ENCODE measurements at regions not wholly inside any gene's neighbourhood (a gene's known extent, or its start where the extent isn't known, plus 50 kb on each side); places are given as distances from the start of the nearest gene placed in this dataset.
"Not testable (repeated sequence)": the region's sequence is repeated elsewhere in the genome, so short reads cannot be mapped to it uniquely, and the experiment has no call there.

DNA sequence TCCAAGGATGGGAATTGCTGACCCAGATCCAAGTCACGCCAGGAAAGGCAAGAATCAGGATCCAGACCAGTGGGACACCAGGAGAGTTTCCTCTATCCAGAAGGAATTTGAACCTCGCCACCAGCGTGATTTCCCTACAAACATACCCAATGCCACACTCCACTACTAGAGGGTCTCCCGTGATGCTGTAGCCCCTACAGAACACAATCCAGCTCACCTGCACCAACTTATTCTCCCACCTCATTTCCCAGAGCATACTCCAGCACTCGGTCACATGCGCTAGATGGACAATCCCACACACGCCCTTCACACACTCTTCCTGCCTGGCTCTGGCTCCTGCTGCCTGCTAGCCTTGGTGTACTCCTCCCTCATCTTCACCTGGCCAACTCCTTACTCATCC, 142.1 kb upstream of the PDE1C start:
- POLR2A ChIA-PET (ENCODE audit: unreplicated experiment), result no interaction called here

DNA sequence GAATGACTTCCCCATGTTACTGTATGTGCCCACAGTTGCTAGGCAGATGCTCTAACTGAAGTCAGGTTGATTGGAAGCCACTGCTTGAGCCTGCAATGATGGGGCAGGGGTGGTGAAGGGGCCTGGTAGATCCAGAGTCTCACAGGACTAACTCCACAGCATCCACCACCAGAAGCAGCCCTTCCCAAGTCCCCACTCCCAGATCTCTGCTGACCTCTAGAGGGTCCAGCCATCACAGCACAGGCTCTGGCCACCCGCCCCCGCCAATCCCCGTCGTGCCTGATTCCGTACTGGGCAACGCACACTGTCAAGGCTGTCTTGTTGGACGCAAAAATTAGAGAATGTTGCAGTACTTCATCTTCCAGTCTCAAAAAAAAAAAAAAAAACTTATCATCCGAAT, 136.8 kb upstream of the PDE1C start:
- H3K9ac ChIP-seq (ENCODE audit: low read length), result no peak overlapping the region
- H3K9me2 ChIP-seq (replicated peaks; ENCODE audit: low read length), result no peaks in the 10 kb centered on the region
- ChIA-PET CTCF (no interaction called here), POLR2A (ENCODE audit: unreplicated experiment) (no interaction called here)
- peaks cover 8% of the 10 kb centered on the region; the same call in 1 of the 2 replicates for H3K4me1 ChIP-seq (ENCODE audit: insufficient read depth, low read length)
- intact Hi-C loops (cut with micrococcal nuclease), result loop anchor here (10.0 kb wide), 1 partner anchor 562 kb away; no protein-coding TSS in a partner anchor
- no peaks in the 10 kb centered on the region for H3K36me3 ChIP-seq (ENCODE audit: low read depth, low read length)
- ATAC-seq, result peak; percentile 21; the same call in 1 of the 2 replicates
- DNase-seq, result peak; percentile 44
- no peak overlapping the region for H3K4me2 ChIP-seq (ENCODE audit: low read length)
- H2AFZ ChIP-seq (ENCODE audit: low read length), result no peak overlapping the region
- peaks cover 16% of the 10 kb centered on the region for H3K27me3 ChIP-seq (ENCODE audit: low read length)
- no peak overlapping the region for H3K27ac ChIP-seq (ENCODE audit: low read length)
- H3K79me2 ChIP-seq (ENCODE audit: low read length), result no peaks in the 10 kb centered on the region
- no peaks in the 10 kb centered on the region for H4K20me1 ChIP-seq (ENCODE audit: low read length)
- no peaks in the 10 kb centered on the region for H3F3A ChIP-seq (ENCODE audit: low read length, unreplicated experiment)
- no peak overlapping the region for H3K4me3 ChIP-seq (ENCODE audit: low read length)
- no peaks in the 10 kb centered on the region for H3K9me3 ChIP-seq (ENCODE audit: low read length)
- BruUV-seq (replicated peaks), result no TSS peak
- TF ChIP-seq, protein P1, sequence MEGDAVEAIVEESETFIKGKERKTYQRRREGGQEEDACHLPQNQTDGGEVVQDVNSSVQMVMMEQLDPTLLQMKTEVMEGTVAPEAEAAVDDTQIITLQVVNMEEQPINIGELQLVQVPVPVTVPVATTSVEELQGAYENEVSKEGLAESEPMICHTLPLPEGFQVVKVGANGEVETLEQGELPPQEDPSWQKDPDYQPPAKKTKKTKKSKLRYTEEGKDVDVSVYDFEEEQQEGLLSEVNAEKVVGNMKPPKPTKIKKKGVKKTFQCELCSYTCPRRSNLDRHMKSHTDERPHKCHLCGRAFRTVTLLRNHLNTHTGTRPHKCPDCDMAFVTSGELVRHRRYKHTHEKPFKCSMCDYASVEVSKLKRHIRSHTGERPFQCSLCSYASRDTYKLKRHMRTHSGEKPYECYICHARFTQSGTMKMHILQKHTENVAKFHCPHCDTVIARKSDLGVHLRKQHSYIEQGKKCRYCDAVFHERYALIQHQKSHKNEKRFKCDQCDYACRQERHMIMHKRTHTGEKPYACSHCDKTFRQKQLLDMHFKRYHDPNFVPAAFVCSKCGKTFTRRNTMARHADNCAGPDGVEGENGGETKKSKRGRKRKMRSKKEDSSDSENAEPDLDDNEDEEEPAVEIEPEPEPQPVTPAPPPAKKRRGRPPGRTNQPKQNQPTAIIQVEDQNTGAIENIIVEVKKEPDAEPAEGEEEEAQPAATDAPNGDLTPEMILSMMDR (conservative IDR thresholded peaks at IDR 0.05; ENCODE audit: low read depth, low read length), result peak; percentile 58
- TF ChIP-seq EZH2phosphoT487 (IDR thresholded peaks at IDR 0.05; ENCODE audit: borderline replicate concordance, low read length), result no peak
- no peak for TF ChIP-seq EZH2 (IDR thresholded peaks at IDR 0.05; ENCODE audit: low read length, unreplicated experiment)

More for the DNA sequence above, 142.1 kb upstream of the PDE1C start:
- Histone ChIP-seq H3K9ac (ENCODE audit: low read length) (no peak overlapping the region), H3K27ac (ENCODE audit: low read length) (no peak overlapping the region), H4K20me1 (ENCODE audit: low read length) (no peaks in the 10 kb centered on the region), H3K79me2 (ENCODE audit: low read length) (no peaks in the 10 kb centered on the region), H3K9me3 (ENCODE audit: low read length) (no peaks in the 10 kb centered on the region), H2AFZ (ENCODE audit: low read length) (no peak overlapping the region), H3K4me2 (ENCODE audit: low read length) (no peak overlapping the region), H3F3A (ENCODE audit: low read length, unreplicated experiment) (no peaks in the 10 kb centered on the region), H3K36me3 (ENCODE audit: low read depth, low read length) (no peaks in the 10 kb centered on the region), H3K9me2 (replicated peaks; ENCODE audit: low read length) (no peaks in the 10 kb centered on the region), H3K4me3 (ENCODE audit: low read length) (no peak overlapping the region), H3K4me1 (ENCODE audit: insufficient read depth, low read length) (no peaks in the 10 kb centered on the region), H3K27me3 (ENCODE audit: low read length) (peaks cover 64% of the 10 kb centered on the region)
- TF ChIP-seq EZH2 (IDR thresholded peaks at IDR 0.05; ENCODE audit: low read length, unreplicated experiment) (no peak), EZH2phosphoT487 (IDR thresholded peaks at IDR 0.05; ENCODE audit: borderline replicate concordance, low read length) (no peak)
- TF ChIP-seq, protein P1 (conservative IDR thresholded peaks at IDR 0.05; ENCODE audit: low read depth, low read length), result no peak
- ATAC-seq, result no peak
- BruUV-seq (replicated peaks), result no TSS peak
- DNase-seq, result no peak
- CTCF ChIA-PET, result no interaction called here
- intact Hi-C loops (cut with micrococcal nuclease), result no loop called here

DNA sequence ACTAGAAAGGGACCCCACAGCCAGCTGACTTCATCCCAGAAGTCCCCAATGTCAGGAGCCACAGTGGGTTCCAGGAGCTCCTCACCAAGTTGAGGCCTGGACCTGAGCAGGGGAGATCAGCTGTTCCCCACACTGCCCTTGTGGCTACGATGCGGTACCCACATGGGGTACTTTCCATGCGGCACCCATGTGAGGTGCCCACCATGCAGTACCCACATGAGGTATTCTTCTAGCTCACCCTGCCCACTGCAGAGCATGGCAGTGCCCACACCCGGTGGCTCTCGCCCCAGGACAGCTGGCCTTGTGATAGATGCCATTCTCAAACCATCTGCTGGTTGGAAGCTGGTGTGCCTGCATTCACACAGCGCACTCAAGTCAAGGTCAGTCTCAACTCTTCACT, 136.3 kb upstream of the PDE1C start:
- no TSS peak for BruUV-seq (replicated peaks)
- no peak overlapping the region for H2AFZ ChIP-seq (ENCODE audit: low read length)
- DNase-seq, result no peak

DNA sequence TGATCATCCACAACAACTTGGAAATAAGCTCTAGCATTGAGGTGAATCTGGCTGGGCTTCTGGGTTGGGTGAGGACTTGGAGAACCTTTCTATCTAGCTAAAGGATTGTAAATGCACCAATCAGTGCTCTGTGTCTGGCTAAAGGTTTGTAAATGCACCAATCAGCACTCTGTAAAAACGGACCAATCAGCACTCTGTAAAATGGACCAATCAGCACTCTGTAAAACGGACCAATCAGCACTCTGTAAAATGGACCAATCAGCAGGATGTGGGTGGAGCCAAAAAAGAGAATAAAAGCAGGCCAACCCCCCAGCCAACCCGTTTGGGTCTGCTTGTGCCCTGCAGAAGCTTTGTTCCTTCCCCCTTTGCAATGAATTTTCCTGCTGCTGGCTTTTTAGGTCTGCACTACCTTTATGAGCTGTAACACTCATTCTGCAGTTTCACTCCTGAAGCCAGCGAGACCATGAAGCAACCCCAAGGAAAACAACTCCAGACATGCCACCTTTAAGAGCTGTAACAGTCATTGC, 135.2 kb upstream of the PDE1C start:
- not testable (repeated sequence) for H4K20me1 ChIP-seq (ENCODE audit: low read length); H3K36me3 ChIP-seq (ENCODE audit: low read depth, low read length); H3K4me2 ChIP-seq (ENCODE audit: low read length); H2AFZ ChIP-seq (ENCODE audit: low read length); H3K27ac ChIP-seq (ENCODE audit: low read length); H3K9ac ChIP-seq (ENCODE audit: low read length); H3K4me3 ChIP-seq (ENCODE audit: low read length); H3K4me1 ChIP-seq (ENCODE audit: insufficient read depth, low read length); H3K27me3 ChIP-seq (ENCODE audit: low read length); ATAC-seq; H3K79me2 ChIP-seq (ENCODE audit: low read length); H3K9me3 ChIP-seq (ENCODE audit: low read length); H3K9me2 ChIP-seq (replicated peaks; ENCODE audit: low read length); BruUV-seq (replicated peaks); DNase-seq; H3F3A ChIP-seq (ENCODE audit: low read length, unreplicated experiment)
- intact Hi-C loops (cut with micrococcal nuclease), result loop anchor here (10.0 kb wide), 1 partner anchor 561 kb away; no protein-coding TSS in a partner anchor
- CTCF ChIA-PET, result interaction anchor here (1.4 kb wide), 2 partner anchors 391 to 461 kb away, joined by 7 to 38 read pairs; no protein-coding TSS in a partner anchor
- POLR2A ChIA-PET (ENCODE audit: unreplicated experiment), result interaction anchor here (0.7 kb wide), 1 partner anchor 264 kb away, joined by 6 read pairs; no protein-coding TSS in a partner anchor

More for the DNA sequence above, 136.3 kb upstream of the PDE1C start:
- H3K9ac ChIP-seq (ENCODE audit: low read length), result no peak overlapping the region
- ChIA-PET POLR2A (ENCODE audit: unreplicated experiment) (no interaction called here), CTCF (interaction anchor here (0.8 kb wide), 1 partner anchor 463 kb away, joined by 3 read pairs; no protein-coding TSS in a partner anchor)
- H3K79me2 ChIP-seq (ENCODE audit: low read length), result no peaks in the 10 kb centered on the region
- H3K9me3 ChIP-seq (ENCODE audit: low read length), result no peaks in the 10 kb centered on the region
- H3K27me3 ChIP-seq (ENCODE audit: low read length), result peaks cover 11% of the 10 kb centered on the region
- no peaks in the 10 kb centered on the region for H3K9me2 ChIP-seq (replicated peaks; ENCODE audit: low read length)
- H3K27ac ChIP-seq (ENCODE audit: low read length), result no peak overlapping the region
- H3K4me3 ChIP-seq (ENCODE audit: low read length), result no peak overlapping the region
- TF ChIP-seq, protein P1 (conservative IDR thresholded peaks at IDR 0.05; ENCODE audit: low read depth, low read length), result no peak
- TF ChIP-seq EZH2 (IDR thresholded peaks at IDR 0.05; ENCODE audit: low read length, unreplicated experiment) (no peak), EZH2phosphoT487 (IDR thresholded peaks at IDR 0.05; ENCODE audit: borderline replicate concordance, low read length) (no peak)
- H3K36me3 ChIP-seq (ENCODE audit: low read depth, low read length), result no peaks in the 10 kb centered on the region
- no peaks in the 10 kb centered on the region for H3F3A ChIP-seq (ENCODE audit: low read length, unreplicated experiment)
- H4K20me1 ChIP-seq (ENCODE audit: low read length), result no peaks in the 10 kb centered on the region
- intact Hi-C loops (cut with micrococcal nuclease), result loop anchor here (10.0 kb wide), 1 partner anchor 562 kb away; no protein-coding TSS in a partner anchor
- peaks cover 8% of the 10 kb centered on the region; the same call in 1 of the 2 replicates for H3K4me1 ChIP-seq (ENCODE audit: insufficient read depth, low read length)
- no peak for ATAC-seq
- H3K4me2 ChIP-seq (ENCODE audit: low read length), result no peak overlapping the region

Measured in PC-3 (cell line).